SHP77 (cell line): ENCODE measurements at regions not wholly inside any gene's neighbourhood (a gene's known extent, or its start where the extent isn't known, plus 50 kb on each side); places are given as distances from the start of the nearest gene placed in this dataset.
A peak's percentile ranks its signal among the peaks of the same experiment; 100 is the strongest.
"Not testable (repeated sequence)": the region's sequence is repeated elsewhere in the genome, so short reads cannot be mapped to it uniquely, and the experiment has no call there.

Experiments
- DNase-seq, 2 experiments: peaks; one replicate each; lab custom pipeline; 2025; lab: John Stamatoyannopoulos, UW

DNA sequence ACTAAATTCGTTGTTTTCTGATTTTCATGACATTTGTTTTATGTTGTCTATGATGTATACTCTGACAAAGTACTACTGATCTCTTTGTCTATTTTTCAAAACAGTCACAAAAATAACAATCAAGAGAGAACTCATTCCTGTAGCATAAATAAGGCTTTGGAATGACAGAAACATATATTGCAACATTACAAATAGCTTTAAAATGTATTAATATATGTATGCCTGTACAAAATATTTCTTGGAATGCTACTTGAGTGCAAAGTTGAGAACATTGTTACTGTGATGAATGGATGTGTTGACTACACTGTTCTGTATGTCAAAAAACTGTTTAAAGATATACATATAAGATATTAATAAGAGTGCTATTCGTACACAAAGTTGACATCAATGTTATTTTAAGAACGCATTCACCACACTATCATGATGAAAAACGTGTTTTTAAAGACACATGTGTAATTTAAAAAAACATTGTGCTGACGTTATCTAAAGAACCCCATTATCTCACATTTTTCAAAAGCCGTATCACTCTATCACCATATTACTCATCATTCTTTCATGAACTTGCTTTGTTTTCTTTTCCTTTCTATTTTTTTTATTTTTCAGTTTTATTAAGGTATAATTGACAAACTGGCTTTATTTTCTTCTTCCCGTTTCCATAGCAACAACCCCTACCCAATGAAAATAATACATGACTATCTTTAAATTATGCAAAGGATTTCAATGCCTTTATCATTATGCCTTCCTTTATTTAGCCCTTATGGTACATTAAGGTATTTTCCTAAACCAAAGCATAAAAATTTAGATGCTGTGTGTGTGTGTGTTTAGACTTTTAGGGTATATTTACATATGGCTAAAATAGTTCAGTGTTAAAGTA is 918.8 kb downstream of the SLITRK1 start:
- no peak for DNase-seq

DNA sequence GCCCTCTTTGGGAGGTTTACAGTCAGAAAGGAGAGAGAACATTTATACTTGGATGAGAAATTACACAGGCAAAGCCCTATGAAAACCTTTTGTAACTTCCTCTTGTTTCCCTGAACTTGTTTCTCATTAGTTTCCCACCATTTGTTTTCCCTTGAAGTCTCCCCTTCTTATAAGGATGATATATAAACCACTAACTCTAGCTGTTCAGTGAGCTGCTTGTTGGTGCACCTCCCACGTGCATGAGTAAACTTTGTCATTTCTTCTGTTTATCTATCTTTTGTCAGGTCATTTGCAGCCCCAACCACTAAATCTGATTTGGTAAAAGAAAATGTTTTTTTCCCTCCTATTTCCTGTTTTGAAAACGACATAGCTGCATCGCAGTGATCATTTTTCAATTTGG is 919.9 kb downstream of the SLITRK1 start:
- no peak for DNase-seq

DNA sequence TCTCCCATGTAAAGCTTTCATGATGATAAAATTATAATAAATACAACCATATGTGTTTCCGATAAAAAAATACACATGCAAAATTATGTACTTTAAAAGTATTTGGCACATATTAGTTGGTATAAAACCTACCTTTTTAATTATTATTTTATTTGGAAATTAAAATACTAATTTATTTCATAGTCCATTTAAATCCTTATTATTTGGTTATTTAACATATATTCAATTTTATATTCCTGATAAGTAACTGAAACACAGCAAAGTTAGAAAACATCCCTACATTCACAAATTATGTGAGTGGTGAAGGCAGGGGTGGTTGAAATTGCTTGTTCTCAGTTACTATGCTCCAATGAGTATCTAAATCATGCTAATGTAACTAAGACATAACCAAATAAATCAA is 920.5 kb downstream of the SLITRK1 start:
- no peak for DNase-seq

GRCh38 chr13:82952336-82952735 is 929.9 kb downstream of the SLITRK1 start:
- DNase-seq = not testable (repeated sequence)

- DNase-seq = no peak
Measured at GRCh38 chr13:82947683-82948082, 934.6 kb downstream of the SLITRK1 start.

DNA sequence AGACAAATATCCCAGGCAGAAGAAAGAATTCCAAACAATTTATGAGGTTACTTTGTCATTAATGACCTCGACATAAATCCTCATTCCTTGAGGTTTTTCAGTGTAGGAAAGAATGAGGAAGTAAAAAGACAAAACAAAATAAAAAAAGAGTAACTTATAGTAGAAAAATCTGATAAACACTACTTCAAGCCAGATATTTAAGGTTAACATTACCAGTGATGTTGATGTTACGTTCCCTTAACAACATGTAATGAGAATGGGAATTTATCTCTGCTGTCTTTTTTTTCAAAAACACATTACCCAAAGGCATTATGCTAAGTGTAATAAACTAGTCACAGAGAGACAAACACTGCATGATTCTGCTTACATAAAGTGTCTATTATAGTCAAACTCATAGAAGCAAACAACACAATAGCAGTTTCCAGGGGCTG is 935.1 kb downstream of the SLITRK1 start:
- DNase-seq = no peak

- DNase-seq = no peak
Measured at GRCh38 chr13:82938644-82939043, 943.6 kb downstream of the SLITRK1 start.

- DNase-seq = no peak
Measured at GRCh38 chr13:82934000-82934399, 948.3 kb downstream of the SLITRK1 start.

DNA sequence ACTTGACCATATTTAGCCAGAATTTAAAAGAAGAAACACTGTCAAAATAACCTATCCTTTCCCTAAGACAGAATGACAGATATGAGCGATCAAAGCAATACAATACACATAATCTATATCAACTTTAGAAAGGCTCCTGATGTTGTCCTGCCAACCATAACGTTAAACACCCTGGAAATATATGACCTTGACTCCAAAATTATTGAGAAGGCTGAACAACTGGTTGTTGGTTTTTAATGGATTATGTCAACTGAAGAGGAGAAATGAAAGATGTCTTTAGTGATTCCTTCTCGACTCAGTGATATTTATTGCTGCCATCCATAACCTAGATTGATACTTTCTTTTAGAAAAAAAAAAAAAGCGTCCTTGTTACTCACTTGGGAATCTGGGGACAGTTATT is 957.2 kb downstream of the SLITRK1 start:
- no peak for DNase-seq

DNA sequence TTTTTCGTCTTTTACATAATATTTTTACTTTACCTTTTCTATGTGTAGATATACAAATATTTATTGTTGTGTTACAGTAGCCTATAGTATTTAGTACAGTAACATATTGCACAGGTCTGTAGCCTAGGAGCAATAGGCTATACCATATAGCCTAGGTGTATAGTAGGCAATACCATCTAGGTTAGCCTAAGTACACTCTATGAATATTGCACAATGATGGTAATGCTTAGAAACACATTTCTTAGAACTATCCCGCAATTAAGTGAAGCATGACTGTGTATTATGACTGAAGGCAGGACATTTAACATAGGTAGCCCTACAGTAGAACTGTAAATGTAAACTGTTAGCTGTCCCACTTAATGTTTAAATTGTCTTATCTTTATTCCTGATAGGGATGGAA is 964.3 kb downstream of the SLITRK1 start:
- no peak for DNase-seq

DNA sequence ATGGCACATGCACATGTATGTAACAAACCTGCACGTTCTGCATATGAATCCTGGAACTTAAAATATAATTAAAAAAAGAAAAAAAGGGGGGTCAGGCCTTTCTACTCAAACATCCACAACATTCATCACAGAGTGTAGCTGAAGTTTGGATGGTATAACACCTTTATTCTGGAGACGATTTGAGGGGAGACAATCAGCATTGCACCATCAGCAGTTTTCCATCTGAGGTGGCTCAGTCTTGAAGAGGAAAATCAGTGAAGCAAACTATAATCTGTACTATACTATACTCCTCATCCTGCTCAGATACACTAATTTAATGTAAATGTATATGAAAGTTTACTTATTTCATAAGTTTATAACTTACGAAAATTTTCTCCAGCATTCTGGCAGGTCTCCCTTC is 969.7 kb downstream of the SLITRK1 start:
- DNase-seq = no peak

DNA sequence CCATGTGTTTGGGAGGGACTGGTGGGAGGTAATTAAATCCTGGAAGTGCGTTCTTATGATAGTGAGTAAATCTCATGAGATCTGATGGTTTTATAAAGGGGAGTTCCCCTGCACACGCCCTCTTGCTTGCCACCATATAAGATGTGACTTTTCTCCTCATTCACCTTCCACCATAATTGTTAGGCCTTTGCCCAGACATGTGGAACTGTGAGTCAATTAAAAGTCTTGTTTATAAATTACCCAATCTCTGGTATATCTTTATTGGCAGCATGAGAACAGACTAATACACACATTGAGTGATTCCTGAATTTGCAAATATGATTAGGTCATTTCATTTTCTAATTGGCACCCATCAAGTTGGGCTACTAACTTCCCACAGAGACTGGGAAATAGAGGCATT is 977.2 kb downstream of the SLITRK1 start:
- no peak for DNase-seq

GRCh38 chr13:82900453-82900852 is 981.8 kb downstream of the SLITRK1 start:
- no peak for DNase-seq

DNA sequence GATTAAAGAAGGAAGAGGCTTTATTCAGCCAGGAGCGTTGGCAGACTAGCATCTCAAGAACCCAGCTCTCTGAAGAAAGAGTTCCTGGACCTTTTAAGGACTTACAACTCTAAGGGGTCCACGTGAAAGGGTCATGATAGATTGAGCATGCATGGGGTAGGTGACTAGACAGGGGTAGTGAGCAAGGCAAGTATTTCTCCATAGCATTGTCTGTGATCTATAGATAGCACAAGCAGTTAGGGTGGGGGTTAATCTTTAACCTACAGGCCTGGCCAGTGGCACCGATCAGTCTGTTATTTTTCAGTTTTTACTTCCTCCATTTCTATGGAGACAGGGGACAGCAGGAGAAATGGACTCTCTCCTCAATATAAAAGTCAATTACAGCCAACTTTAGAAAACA is 983.7 kb downstream of the SLITRK1 start:
- DNase-seq = no peak

DNA sequence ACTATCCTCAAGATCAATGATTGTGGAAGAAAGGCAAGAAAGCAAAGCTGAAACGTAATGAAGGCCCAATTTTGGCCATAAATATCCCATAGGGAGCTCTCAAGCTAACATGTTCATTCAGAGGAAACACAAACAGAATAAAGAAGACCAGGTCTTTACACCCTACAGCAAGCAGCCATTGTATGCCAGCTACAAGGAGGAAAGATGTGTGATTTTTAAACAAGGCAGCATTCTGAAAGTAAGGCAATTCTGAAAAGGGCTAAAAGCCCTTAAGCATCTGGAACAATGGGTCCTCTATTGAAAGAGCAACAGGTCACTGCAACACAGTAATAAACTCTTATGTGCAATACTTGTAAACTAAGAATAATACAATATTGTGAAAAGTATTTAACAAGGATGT is 1002.4 kb downstream of the SLITRK1 start:
- no peak for DNase-seq

DNA sequence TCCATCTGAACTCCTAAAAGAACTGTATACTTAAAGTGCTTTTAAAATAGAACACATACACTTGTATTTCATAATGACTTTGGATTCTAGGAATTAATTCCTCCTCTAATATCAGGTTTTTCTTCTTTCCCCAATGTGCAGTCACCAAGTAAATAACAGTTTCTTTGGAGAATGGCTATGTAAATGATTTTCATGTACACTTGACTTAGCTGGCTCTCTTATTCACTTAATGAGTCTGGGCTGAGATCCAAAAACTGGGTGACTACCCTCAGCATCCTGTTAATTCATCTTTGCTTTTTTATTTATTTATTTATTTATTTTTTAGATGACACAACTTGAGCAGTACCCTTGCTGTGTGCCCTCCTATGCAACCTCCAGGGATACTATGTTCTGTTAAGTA is 1003.7 kb downstream of the SLITRK1 start:
- DNase-seq = peak; percentile 44 to 46

DNA sequence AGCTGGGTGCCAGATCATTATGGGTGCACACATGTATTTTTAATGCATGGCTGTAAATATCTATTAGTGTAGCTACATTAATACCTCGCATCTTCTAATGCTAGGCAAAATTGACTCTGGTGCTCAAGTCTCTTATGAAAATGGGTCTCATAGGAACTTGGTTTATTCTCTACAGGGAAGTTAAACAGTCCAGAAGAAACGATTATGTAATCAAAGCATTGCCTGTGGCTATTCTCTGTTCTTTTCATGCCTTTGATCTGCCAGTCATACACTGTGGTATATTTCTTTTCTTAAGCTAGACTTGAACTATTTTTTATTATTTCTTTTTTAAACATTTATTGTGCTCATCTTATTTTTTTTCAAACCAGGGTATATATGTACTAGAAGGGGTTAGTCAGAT is 1015.0 kb downstream of the SLITRK1 start:
- no peak for DNase-seq

DNA sequence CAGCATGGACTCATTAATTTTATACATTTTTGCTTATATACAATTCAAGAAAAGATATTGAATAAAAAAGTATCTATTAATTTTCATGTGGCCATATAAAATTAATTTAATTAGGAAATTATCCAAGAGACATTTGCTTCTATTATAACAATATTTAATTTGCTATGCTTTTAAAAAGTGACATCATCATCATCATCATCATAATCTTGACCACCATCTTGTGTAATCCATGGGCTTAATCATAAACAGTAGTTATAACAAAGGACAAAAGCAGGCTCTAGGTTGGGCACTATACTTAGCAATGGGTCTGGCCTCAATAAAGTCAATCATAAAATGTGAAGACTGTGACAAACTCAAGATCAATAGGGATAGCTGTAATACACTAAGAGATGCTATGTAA is 1031.6 kb downstream of the SLITRK1 start:
- DNase-seq = no peak

DNA sequence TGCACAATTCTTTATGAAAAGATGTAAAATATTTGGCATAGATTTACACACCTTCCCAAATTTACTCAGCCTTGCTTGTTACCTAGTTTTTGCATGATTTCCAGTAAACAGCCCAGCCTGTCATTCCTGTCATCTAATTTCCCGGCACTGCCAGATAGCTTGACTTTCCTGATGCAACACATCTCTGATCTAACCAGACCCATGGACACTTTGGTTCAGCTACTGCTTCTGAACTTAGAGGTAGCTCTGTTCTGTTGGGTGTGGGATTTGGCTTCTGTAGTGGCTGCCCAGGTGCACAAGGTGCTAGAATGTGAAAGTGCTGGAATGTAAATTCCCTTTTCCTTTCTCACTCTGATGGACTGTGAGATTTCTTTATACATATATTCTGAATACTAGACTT is 1033.5 kb downstream of the SLITRK1 start:
- DNase-seq = no peak

GRCh38 chr13:82847595-82847994 is 1034.7 kb downstream of the SLITRK1 start:
- DNase-seq = peak in 1 of 2 experiments; percentile 10

DNA sequence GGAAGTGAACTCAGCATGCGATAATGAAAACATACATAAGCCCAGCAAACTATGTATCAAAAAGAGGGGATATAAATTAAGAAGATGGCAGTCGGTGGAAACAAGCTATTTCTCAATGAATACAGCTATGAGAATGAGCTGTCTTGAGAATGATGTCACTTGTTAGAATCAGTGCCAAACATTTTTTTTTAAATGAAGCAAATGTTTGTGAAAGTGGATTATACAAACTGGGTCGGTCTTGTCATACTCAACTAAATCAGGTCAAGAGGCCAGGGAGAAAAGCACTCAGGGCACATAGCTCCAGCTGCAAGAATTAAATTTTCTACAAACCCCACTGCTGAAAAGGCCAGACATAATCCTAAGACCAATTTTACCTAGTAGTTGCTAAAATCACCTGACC is 1048.4 kb downstream of the SLITRK1 start:
- peak; percentile 14 to 20 for DNase-seq

GRCh38 chr13:82829040-82829439 is 1053.2 kb downstream of the SLITRK1 start:
- DNase-seq = no peak

- no peak for DNase-seq
Measured at GRCh38 chr13:82827724-82828123, 1054.5 kb downstream of the SLITRK1 start.

GRCh38 chr13:82822935-82823334 is 1059.3 kb downstream of the SLITRK1 start:
- DNase-seq = no peak
